ENCODE measurements at regions not wholly inside any gene's neighbourhood (a gene's known extent, or its start where the extent isn't known, plus 50 kb on each side); places are given as distances from the start of the nearest gene placed in this dataset.
"Not testable (repeated sequence)": the region's sequence is repeated elsewhere in the genome, so short reads cannot be mapped to it uniquely, and the experiment has no call there.

DNA sequence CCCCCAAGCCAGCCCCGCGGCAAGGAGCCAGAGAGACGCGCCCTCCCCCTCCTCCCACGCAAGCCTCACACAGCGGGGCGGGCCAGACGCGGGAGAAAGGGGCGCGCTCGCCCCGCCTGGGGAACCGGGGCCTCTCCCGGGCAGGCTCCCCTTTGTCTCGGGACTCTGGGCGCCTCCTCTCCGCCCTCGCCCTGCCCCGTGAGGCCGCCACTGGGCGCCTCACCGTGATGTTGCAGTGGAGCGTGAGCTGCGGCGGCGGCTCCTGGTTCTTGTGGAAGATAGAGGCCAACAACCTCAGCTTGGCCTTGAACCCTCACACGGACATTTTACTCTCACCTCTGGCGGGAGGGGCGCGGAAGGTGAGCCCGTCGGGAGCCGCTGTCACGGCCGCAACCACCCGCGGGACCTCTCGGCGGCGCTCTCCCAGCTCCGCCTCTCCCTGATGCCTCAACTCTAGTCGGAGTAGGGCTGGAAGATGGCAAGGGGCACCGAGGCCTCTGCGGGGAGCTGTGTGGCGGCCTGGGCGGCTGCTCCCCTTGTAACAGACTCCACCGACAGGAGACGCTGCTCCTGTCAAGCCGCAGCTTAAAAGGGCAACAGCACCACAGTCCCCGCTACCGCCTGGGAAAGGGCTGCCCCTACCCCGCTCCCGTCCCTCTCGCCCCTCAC, 179.2 kb upstream of the ZSCAN2 start:
- not testable (repeated sequence) for DNase-seq

DNA sequence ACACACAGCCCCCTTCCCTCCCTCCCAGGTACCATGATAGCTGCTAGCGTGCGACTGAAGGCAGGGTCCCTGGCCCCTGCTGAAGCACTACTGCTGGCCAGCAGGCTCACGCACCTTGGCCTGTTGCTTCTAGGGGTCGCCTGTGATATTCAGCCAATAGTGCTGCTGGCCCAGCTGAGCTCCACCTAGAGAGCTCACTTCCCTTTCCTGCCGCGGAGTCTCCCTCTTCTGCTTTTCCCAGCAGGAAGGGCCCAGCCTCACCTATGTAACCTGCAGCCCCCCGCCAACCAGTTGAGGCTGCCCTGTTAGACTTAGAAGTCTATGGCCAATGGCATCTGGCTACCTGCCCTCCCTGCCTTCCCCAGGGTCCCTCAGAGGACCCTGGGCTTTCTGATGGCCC, 175.5 kb upstream of the ZSCAN2 start:
- DNase-seq, result not testable (repeated sequence)

DNA sequence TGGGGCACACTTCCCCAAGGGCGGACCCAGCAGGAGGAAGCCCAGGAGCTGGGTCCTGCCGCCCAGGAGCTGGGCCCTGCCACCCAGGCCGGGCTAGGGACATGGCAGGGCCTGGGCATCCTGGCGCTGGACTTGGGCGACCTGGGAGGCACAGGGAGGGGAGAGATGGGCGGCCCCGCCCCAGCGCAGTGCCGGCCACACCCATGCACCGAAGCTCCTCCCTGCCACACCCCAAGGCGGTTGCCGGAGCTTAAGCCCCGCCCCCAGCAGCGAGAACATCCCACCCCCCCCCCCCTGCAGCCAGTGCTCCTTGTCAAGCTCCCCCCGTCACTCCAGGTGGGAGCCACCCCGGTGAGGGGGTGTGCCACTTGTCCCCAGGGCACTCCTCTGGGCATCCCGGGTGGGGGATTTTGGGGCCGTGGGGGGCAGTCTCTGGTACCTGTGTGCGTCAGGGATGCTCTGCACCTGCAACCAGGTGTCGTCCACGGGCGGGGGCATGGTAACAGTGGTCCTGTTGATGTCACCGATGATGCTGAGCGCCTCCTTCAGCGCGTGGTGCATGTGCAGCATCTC, 127.4 kb upstream of the ZSCAN2 start:
- not testable (repeated sequence) for DNase-seq

DNA sequence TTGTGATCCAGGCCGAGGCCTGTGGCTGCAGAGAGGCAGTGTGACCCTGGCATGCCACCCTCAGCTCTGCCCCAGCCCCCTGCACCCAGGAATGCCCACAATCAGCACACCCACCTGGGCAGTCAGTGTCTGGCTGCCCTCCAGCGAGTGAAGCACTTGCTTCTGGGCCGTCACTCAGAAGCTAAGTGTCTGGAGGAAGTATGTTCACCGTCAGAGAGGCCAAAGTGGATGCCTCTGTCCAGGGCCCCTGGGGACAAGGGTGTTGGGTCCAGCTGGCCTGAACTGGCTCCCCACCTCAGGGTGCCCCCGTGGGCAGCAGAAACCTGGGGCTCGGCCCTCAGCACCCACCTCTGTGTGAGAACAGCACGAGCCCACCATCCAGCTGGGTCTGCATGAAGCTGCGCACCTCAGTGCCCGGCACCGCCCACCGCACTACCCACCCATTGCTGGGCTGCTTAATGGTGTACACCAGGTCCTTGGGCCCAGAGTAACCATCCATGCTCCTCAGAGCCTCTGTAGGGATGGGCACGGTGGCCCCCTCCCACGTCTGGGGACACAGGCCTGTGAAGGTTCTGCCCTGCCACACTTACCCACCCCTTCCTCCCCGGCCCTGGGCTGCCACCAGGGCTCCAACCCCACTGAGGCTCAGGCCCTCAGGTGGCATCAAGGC, 124.3 kb upstream of the ZSCAN2 start:
- not testable (repeated sequence) for DNase-seq

DNA sequence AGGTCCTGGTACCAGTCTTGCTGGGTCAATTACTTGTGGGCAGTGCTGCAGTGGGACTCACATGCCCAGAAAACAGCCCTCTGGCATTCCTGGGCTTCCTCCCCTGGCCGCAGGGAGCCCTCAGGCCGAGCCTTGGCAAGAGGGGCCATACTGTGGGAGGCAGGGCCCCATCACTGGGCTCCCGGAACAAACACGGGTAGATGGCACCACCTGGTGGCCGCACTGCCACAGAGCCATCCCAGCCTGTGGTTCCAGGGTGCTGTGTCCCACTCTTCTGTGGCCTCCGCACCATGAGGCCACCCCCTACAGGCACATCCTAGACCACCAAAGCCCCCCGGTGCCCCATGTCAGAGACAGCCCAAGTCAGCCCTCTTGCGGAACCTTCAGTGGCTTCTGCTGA, 123.3 kb upstream of the ZSCAN2 start:
- not testable (repeated sequence) for DNase-seq

DNA sequence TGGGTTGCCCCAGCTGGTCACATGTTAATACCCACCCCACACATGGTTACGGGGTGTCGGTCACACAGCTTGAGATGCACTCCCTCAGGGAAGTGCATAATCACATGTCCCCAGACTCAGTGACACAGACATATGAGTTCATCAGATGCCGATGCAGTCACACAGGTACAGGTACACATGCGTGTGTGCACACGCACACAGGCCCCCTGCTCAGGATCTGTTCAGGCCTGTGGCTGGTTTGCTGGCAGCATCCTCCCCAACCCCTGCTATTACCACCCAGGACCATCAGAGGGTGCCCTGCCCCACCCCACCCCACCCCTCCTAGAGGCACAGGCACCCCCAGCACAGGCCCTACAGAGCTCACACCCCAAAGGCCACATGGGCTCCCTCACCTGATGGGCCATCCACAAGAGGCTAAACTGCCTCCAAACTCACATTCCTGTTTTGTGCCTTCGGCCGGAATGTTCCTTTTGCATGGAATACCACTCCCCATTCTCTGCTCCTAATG, 120.6 kb upstream of the ZSCAN2 start:
- DNase-seq, result not testable (repeated sequence)

DNA sequence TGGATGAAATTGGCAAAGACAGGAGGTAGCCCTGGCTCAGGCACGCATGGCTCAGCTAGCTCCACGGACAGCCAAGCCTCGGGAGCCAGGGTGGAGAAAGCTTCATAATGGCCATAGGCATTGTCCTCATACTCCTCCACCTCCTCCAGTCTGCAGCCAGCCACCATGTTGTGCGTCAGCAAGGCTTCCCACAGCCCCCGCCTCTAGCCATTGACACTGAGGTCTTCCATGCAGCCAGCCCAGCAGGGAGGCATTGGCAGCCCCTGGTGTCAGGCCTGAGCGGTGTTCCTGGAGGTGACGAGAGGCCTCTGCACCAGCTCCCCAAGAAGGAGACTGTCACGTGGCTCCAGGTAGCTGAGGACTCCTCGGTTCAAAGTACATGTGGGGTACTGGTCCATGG, 117.0 kb upstream of the ZSCAN2 start:
- DNase-seq, result not testable (repeated sequence)

DNA sequence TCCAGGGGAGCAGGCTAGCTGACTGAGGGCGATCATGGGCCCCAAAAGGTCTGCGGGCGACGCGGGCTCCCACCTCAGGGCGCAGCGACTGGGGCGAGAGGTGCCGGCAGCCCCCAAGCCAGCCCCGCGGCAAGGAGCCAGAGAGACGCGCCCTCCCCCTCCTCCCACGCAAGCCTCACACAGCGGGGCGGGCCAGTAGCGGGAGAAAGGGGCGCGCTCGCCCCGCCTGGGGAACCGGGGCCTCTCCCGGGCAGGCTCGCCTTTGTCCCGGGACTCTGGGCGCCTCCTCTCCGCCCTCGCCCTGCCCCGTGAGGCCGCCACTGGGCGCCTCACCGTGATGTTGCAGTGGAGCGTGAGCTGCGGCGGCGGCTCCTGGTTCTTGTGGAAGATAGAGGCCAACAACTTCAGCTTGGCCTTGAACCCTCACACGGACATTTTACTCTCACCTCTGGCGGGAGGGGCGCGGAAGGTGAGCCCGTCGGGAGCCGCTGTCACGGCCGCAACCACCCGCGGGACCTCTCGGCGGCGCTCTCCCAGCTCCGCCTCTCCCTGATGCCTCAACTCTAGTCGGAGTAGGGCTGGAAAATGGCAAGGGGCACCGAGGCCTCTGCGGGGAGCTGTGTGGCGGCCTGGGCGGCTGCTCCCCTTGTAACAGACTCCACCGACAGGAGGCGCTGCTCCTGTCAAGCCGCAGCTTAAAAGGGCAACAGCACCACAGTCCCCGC, 100.5 kb upstream of the ZSCAN2 start:
- DNase-seq, result not testable (repeated sequence)

DNA sequence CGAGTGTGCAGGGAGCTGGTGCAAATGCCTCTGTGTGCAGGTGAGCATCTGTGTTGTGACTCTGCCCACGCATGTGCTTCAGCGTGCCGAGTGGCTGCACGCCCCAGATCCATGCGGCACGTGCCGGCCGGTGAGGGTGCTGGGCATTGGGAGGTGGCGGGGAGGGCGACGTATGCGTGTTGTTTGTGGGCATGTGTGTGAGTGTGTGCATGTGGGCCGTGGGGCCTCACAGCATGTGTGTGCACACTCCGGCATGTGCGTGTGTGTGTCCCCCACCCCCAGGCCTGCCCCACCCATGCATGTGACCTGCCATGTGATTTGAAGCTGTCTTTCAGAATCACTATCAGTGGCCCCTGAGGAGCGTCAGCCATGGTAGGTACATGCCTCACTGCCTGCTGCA, 97.7 kb upstream of the ZSCAN2 start:
- DNase-seq, result not testable (repeated sequence)

DNA sequence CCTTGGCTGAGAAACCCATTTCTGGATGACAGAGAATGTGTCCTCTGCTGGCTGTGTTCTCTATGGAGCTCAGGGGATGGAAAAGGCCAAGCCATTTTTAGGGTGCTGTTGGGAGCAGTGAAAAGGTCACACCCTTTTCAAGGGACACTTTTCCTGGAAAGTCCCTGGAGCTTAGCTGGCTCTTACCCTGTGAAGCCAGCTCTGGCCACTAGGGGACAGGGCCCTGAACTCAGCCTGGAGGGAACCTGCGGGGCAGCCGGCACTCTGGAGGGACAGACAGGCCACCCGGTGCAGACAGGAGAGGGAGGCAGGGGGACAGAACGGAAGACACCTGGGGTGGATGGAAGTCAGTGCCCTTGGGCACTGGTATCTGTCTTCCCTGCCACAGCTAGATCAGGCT, 95.3 kb upstream of the ZSCAN2 start:
- DNase-seq, result not testable (repeated sequence)

DNA sequence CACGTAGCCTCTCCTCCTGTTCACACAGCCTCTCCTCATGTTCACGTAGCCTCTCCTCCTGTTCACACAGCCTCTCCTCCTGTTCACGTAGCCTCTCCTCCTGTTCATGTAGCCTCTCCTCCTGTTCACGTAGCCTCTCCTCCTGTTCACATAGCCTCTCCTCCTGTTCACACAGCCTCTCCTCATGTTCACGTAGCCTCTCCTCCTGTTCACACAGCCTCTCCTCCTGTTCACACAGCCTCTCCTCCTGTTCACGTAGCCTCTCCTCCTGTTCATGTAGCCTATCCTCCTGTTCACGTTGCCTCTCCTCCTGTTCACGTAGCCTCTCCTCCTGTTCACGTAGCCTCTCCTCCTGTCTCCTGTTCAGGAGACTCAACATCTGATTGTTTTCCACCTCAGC, 88.5 kb upstream of the ZSCAN2 start:
- not testable (repeated sequence) for DNase-seq

DNA sequence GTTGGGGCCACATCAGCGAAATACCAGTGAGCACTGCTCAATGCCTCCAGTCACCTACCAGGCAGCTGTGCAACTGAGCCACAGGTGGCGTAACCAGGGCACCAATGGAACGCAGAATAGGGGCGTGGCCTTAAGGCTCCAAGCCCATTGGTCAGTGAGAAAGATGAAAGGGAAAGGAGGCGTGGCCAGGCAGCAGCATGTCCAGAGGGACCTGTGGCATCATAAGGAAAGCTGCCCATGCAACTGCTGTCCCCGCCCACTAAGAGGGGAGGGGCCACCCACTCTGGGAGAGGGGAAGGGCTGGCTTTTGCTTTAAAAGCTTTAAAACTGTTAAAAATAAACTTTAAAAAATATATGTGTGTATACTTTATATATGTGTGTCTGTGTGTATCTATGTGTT, 84.0 kb upstream of the ZSCAN2 start:
- not testable (repeated sequence) for DNase-seq

DNA sequence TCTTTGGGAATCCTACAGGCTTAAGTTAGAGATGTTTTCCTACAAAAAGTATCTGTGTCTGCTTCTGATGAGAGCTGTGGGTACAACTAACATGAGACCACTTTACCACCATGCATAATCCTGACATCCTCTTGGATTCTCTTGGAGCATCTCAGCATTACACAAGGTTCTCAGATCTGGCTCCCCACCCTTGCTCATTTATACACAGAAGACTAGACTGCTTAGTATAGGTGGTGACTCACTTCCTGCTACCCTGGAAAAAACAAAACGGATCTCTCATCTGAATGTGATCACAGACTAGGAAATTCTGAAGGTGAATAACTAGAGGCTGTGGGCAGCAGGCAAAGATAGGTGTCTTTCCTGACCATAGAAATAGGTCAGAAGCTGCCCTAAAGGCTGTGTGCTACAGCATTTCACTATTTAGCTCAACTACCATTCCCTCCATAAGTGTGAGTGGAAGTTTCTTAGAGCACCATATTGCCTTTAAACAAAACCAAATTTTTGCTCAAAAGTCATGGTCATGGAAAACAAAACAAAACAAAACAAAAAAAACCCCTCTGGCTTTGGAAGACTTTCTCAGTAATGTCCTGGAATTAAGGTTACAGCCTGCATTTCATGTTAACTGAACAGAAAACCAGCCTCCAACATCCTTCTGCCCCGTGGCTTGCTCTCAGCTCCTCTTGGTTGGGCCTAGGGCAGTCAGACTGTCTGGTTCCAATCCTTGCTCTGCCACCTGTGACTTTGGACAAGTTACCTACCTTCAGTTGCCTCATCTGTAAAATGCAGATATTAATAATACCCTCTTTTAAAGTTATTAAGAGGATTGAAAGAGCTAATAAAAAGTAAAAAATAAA, 75.1 kb upstream of the ZSCAN2 start:
- DNase-seq, result not testable (repeated sequence)

DNA sequence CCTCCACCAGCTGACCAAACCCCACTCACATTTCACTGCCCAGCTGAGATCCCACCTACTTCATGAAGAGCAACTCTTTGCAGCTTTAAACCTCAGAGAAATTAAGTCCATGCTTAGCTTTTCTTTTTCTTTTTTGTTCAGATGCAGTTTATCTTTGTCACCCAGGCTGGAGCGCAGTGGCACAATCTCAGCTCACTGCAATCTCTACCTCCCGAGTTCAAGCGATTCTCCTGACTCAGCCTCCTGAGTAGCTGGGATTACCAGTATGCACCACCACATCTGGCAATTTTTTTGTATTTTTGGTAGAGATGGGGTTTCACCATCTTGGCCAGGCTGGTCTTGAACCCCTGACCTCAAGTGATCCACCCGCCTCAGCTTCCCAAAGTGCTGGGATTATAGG, 70.1 kb upstream of the ZSCAN2 start:
- DNase-seq, result not testable (repeated sequence)

DNA sequence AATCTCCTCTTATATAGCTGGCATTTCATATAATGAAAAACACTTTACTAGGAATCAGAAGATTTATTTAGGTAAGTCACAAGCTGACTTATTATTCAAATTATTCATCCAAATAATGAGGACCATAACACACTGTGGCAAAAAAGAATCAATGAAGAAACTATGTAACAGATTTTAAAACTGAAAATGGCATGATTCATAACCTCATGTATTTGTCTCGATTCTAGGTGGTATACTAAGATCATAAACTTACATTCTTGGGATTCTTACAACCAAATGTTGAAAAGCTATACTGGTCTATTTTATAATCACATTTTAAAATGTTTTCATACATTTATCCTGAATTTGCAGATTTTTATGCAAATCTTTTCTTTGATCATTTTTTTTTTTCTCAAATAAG, 69.6 kb upstream of the ZSCAN2 start:
- DNase-seq, result not testable (repeated sequence)

DNA sequence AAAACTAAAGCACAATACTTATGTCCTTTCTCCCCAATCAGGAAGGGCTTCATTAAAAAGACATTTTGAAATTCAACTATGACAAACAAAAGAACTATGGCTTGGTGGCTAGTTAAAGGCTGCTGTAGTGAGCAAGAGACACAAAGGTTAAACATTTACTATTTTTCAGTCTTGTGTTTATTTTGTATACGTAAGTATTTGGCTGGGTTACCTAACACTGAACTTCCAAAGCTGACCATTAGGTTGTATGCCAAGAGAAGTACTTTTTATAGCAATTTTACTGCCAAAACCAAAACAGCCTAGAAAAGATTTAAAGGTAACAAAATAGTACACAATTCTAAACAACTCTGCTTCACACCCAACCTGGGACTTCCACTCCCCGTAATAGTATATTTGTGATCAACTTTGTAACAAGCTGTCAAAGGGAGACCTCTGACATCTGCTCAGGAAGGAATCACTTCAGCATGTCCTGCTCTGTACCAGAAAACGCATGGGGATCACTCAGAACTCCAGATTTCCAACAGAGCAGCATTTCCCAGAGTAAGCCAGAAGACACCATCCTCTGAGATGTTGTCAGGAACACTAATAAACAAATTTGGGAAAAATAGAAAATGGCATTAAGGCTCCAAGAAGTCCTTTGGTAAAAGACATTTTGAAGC, 69.0 kb upstream of the ZSCAN2 start:
- not testable (repeated sequence) for DNase-seq

DNA sequence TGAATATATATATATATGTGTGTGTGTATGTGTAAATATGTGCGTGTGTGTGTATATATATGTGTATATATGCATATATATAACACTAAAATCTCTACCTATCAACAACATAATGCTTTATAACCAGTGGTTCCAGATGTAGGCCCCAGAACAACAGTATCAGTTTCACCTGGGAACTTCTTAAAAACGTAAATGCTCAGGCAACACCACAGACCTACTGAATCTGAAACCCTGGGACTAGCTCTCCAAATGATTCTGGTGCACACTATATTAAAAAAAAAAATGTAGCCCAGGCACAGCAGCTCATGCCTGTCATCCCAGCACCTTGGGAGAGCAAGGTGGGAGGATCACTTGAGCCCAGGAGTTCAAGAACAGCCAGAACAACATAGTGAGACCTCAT, 67.1 kb upstream of the ZSCAN2 start:
- DNase-seq, result not testable (repeated sequence)

DNA sequence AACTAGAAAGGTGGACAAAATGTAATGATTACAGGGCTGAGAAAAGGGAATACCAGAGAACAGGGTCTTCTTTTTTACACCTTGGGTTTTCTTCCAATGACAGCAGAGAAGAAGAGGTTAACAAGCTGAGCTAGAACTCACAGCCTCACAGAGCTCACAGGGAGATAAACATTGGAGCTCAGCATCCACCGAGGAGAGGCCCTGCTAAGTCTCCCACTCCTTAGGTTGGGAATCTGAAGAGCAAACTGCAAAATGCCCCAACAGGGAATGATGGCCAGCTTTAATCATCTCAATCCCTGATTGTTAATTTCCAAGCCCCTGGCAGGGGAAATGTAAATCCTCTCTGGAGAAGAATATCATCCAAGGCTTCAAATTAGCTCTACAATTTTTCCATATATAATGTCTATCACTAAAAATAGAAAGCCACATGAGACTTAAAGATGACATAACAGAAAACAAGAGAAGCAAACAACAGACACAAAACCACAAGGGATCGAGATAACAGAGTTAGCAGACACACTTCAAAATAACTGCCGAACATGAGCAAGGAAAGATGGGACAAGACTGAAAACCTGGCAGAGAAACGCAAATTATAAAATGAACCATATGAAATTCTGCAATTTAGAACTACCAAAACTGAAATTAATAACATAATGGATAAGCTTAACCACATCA, 66.1 kb upstream of the ZSCAN2 start:
- DNase-seq, result not testable (repeated sequence)

DNA sequence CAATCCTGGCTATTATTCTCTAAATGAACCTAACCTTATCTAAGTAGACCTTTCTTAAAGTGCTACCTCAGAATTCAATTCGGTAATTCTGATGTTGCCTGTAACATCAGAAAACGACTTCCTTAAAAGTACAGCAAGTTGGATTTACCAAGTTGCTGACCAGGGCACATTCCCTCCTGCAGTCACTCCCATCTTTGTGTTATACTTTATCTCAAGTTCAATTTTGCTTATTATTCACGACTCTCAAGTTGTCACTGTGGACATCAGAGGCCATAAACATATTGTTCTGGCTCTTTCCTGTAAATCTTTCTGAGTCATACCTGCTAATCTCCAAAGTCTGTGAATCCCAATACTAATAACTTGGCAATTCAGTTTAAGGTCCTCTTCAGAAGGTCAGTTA, 64.6 kb upstream of the ZSCAN2 start:
- not testable (repeated sequence) for DNase-seq

DNA sequence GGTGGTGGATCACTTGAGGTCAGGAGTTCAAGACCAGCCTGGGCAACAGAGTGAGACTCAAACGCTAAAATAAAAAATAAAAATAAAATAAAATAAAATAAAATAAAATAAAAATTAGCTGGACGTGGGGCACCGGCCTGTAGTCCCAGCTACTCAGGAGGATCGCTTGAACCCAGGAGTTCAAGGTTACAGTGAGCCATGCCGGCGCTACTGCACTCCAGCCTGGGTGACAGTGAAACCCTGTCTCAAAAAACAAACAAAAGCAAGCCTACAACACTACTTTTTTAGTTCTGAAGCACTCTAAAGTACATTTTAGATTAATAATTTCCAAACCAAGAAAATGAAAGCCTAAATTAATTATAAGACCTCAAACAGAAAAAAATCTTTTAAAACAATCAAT, 56.2 kb upstream of the ZSCAN2 start:
- not testable (repeated sequence) for DNase-seq

DNA sequence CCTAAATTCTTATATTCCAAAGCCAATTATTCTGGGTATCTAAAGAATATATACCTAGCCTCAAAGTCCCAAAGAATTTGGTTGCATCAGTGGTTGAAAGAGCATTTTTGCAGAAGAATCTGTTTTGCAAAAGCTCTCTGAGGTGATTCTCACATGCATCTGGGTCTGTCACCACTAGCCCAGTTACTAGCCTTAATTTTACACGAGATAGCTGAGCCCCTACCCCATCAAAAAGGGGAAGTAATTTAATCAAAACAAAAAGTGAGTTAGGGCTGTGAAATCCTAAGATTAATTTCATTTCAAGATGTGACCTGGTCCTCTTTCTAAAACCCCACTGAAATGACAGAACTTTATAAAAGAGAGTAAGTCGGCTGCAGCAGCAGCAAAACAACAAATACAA, 53.7 kb upstream of the ZSCAN2 start:
- not testable (repeated sequence) for DNase-seq

Data from femur (tissue), 1 donor.